ENCODE measurements at regions not wholly inside any gene's neighbourhood (a gene's known extent, or its start where the extent isn't known, plus 50 kb on each side); places are given as distances from the start of the nearest gene placed in this dataset.
A peak's percentile ranks its signal among the peaks of the same experiment; 100 is the strongest.

- H3K27ac ChIP-seq (ENCODE audit: low read depth in 2 of 2, low read length in 2 of 2), result no peak overlapping the region
- no peak for TF ChIP-seq CTCF (IDR thresholded peaks at IDR 0.05; ENCODE audit: borderline replicate concordance, extremely low read depth, insufficient read depth)
- H3K9ac ChIP-seq (ENCODE audit: low read length in 3 of 3), result no peak overlapping the region
- no peak overlapping the region for H3K4me3 ChIP-seq (ENCODE audit: low read length in 3 of 3)
- no peaks in the 10 kb centered on the region for H3K4me1 ChIP-seq (ENCODE audit: control insufficient read depth in 2 of 3, insufficient read depth in 2 of 3, low read depth in 1 of 3, low read length in 3 of 3)
- H3K27me3 ChIP-seq (ENCODE audit: control insufficient read depth, insufficient read depth, low read length), result no peaks in the 10 kb centered on the region
- H3K9me3 ChIP-seq (ENCODE audit: control insufficient read depth in 2 of 3, insufficient read depth in 1 of 3, low read length in 3 of 3), result no peaks in the 10 kb centered on the region
- no peaks in the 10 kb centered on the region for H3K36me3 ChIP-seq (ENCODE audit: control insufficient read depth in 2 of 3, insufficient read depth in 3 of 3, low read length in 3 of 3)
- DNase-seq, result no peak
- no peak for FAIRE-seq
- intact Hi-C loops (cut with DNase I), result no loop called here
These were observed 935.5 kb downstream of the TMTC2 start for GRCh38 chr12:83622205-83622604.

GRCh38 chr12:83619973-83620372 is 933.3 kb downstream of the TMTC2 start:
- no peak for TF ChIP-seq CTCF (IDR thresholded peaks at IDR 0.05; ENCODE audit: borderline replicate concordance, extremely low read depth, insufficient read depth)
- DNase-seq (peak in 1 of 5 donors; percentile 3), FAIRE-seq (no peak)
- H3K9me3 ChIP-seq (ENCODE audit: control insufficient read depth in 2 of 3, insufficient read depth in 1 of 3, low read length in 3 of 3), result no peaks in the 10 kb centered on the region
- no peaks in the 10 kb centered on the region for H3K27me3 ChIP-seq (ENCODE audit: control insufficient read depth, insufficient read depth, low read length)
- no peaks in the 10 kb centered on the region for H3K36me3 ChIP-seq (ENCODE audit: control insufficient read depth in 2 of 3, insufficient read depth in 3 of 3, low read length in 3 of 3)
- H3K4me3 ChIP-seq (ENCODE audit: low read length in 3 of 3), result no peak overlapping the region
- intact Hi-C loops (cut with DNase I), result no loop called here
- no peak overlapping the region for H3K9ac ChIP-seq (ENCODE audit: low read length in 3 of 3)
- H3K4me1 ChIP-seq (ENCODE audit: control insufficient read depth in 2 of 3, insufficient read depth in 2 of 3, low read depth in 1 of 3, low read length in 3 of 3), result no peaks in the 10 kb centered on the region
- no peak overlapping the region for H3K27ac ChIP-seq (ENCODE audit: low read depth in 2 of 2, low read length in 2 of 2)

GRCh38 chr12:83615152-83615551 is 928.4 kb downstream of the TMTC2 start:
- Histone ChIP-seq H3K4me1 (ENCODE audit: control insufficient read depth in 2 of 3, insufficient read depth in 2 of 3, low read depth in 1 of 3, low read length in 3 of 3) (no peaks in the 10 kb centered on the region), H3K9me3 (ENCODE audit: control insufficient read depth in 2 of 3, insufficient read depth in 1 of 3, low read length in 3 of 3) (no peaks in the 10 kb centered on the region), H3K27ac (ENCODE audit: low read depth in 2 of 2, low read length in 2 of 2) (no peak overlapping the region), H3K9ac (ENCODE audit: low read length in 3 of 3) (no peak overlapping the region), H3K4me3 (ENCODE audit: low read length in 3 of 3) (no peak overlapping the region), H3K36me3 (ENCODE audit: control insufficient read depth in 2 of 3, insufficient read depth in 3 of 3, low read length in 3 of 3) (no peaks in the 10 kb centered on the region), H3K27me3 (ENCODE audit: control insufficient read depth, insufficient read depth, low read length) (no peaks in the 10 kb centered on the region)
- FAIRE-seq, result no peak
- no peak for DNase-seq
- intact Hi-C loops (cut with DNase I), result no loop called here
- TF ChIP-seq CTCF (IDR thresholded peaks at IDR 0.05; ENCODE audit: borderline replicate concordance, extremely low read depth, insufficient read depth), result no peak

GRCh38 chr12:83613586-83614110 is 926.9 kb downstream of the TMTC2 start:
- peak in 2 of 5 donors; percentile 42 to 54 for DNase-seq
- intact Hi-C loops (cut with DNase I), result no loop called here
- no peak overlapping the region for H3K4me3 ChIP-seq (ENCODE audit: low read length in 3 of 3)
- no peak overlapping the region for H3K27ac ChIP-seq (ENCODE audit: low read depth in 2 of 2, low read length in 2 of 2)
- H3K4me1 ChIP-seq (ENCODE audit: control insufficient read depth in 2 of 3, insufficient read depth in 2 of 3, low read depth in 1 of 3, low read length in 3 of 3), result no peaks in the 10 kb centered on the region
- TF ChIP-seq CTCF (IDR thresholded peaks at IDR 0.05; ENCODE audit: borderline replicate concordance, extremely low read depth, insufficient read depth), result no peak
- H3K9me3 ChIP-seq (ENCODE audit: control insufficient read depth in 2 of 3, insufficient read depth in 1 of 3, low read length in 3 of 3), result no peaks in the 10 kb centered on the region
- FAIRE-seq, result no peak
- no peaks in the 10 kb centered on the region for H3K27me3 ChIP-seq (ENCODE audit: control insufficient read depth, insufficient read depth, low read length)
- no peak overlapping the region for H3K9ac ChIP-seq (ENCODE audit: low read length in 3 of 3)
- no peaks in the 10 kb centered on the region for H3K36me3 ChIP-seq (ENCODE audit: control insufficient read depth in 2 of 3, insufficient read depth in 3 of 3, low read length in 3 of 3)
